ENCODE measurements at regions not wholly inside any gene's neighbourhood (a gene's known extent, or its start where the extent isn't known, plus 50 kb on each side); places are given as distances from the start of the nearest gene placed in this dataset.

- TF ChIP-seq CTCF (IDR thresholded peaks at IDR 0.05; ENCODE audit: insufficient read depth, low read length) (no peak), SPI1 (IDR thresholded peaks at IDR 0.05; ENCODE audit: borderline replicate concordance, low read depth) (no peak)
These were observed 815.2 kb downstream of the TSN start for GRCh38 chr2:122570641-122571040.

All from HL-60 (cell line).